ENCODE measurements at regions not wholly inside any gene's neighbourhood (a gene's known extent, or its start where the extent isn't known, plus 50 kb on each side); places are given as distances from the start of the nearest gene placed in this dataset.
A peak's percentile ranks its signal among the peaks of the same experiment; 100 is the strongest.
"Not testable (repeated sequence)": the region's sequence is repeated elsewhere in the genome, so short reads cannot be mapped to it uniquely, and the experiment has no call there.

GRCh38 chr18:39611381-39612100, 2045.9 kb upstream of the CELF4 start:
- DNase-seq, result no peak

- DNase-seq, result peak; percentile 44
These were observed 2041.4 kb upstream of the CELF4 start for GRCh38 chr18:39607034-39607433.

- no peak for DNase-seq
These were observed 2039.2 kb upstream of the CELF4 start for GRCh38 chr18:39604836-39605235.

- DNase-seq, result peak; percentile 25
These were observed 2036.5 kb upstream of the CELF4 start for GRCh38 chr18:39602131-39602530.

- DNase-seq, result no peak
These were observed 2035.3 kb upstream of the CELF4 start for GRCh38 chr18:39600894-39601293.

- DNase-seq, result no peak
These were observed 2033.7 kb upstream of the CELF4 start for GRCh38 chr18:39599251-39599650.

- DNase-seq, result no peak
These were observed 2031.3 kb upstream of the CELF4 start for GRCh38 chr18:39596891-39597290.

GRCh38 chr18:39596221-39596620, 2030.6 kb upstream of the CELF4 start:
- DNase-seq, result no peak

GRCh38 chr18:39594206-39594605, 2028.6 kb upstream of the CELF4 start:
- DNase-seq, result no peak

- peak; percentile 88 for DNase-seq
These were observed 2026.1 kb upstream of the CELF4 start for GRCh38 chr18:39591649-39592048.

GRCh38 chr18:39589496-39589895, 2023.9 kb upstream of the CELF4 start:
- DNase-seq, result no peak

GRCh38 chr18:39587586-39587985, 2022.0 kb upstream of the CELF4 start:
- DNase-seq, result no peak

GRCh38 chr18:39586741-39587140, 2021.1 kb upstream of the CELF4 start:
- no peak for DNase-seq

- DNase-seq, result no peak
These were observed 2009.3 kb upstream of the CELF4 start for GRCh38 chr18:39574897-39575296.

GRCh38 chr18:39571511-39571910, 2005.9 kb upstream of the CELF4 start:
- peak; percentile 36 for DNase-seq

GRCh38 chr18:39565551-39566230, 2000.1 kb upstream of the CELF4 start:
- not testable (repeated sequence) for DNase-seq

- peak; percentile 34 for DNase-seq
These were observed 1999.1 kb upstream of the CELF4 start for GRCh38 chr18:39564716-39565115.

- DNase-seq, result no peak
These were observed 1995.5 kb upstream of the CELF4 start for GRCh38 chr18:39561126-39561525.

GRCh38 chr18:39558658-39559057, 1993.1 kb upstream of the CELF4 start:
- DNase-seq, result no peak

GRCh38 chr18:39555496-39555895, 1989.9 kb upstream of the CELF4 start:
- no peak for DNase-seq

- no peak for DNase-seq
These were observed 1985.1 kb upstream of the CELF4 start for GRCh38 chr18:39550701-39551100.

GRCh38 chr18:39549144-39549543, 1983.5 kb upstream of the CELF4 start:
- no peak for DNase-seq

- DNase-seq, result no peak
These were observed 1966.1 kb upstream of the CELF4 start for GRCh38 chr18:39531659-39532058.

GRCh38 chr18:39529358-39529757, 1963.8 kb upstream of the CELF4 start:
- no peak for DNase-seq

GRCh38 chr18:39527465-39527864, 1961.9 kb upstream of the CELF4 start:
- no peak for DNase-seq

Data from NCI-H146 (cell line).